GM20000 (cell line): ENCODE measurements at regions not wholly inside any gene's neighbourhood (a gene's known extent, or its start where the extent isn't known, plus 50 kb on each side); places are given as distances from the start of the nearest gene placed in this dataset.

ENCODE experiments used
- DNase-seq: peaks from one replicate; pipeline ENCODE4 v3.0.0; 2012; ENCODE audit warnings: low spot score
- CTCF ChIP-seq: IDR thresholded peaks from 2 replicates; pipeline ENCODE4 v1.5.1; 2012; ENCODE audit warnings: mild to moderate bottlenecking, control low read depth; ENCODE audit errors: extremely low read depth, missing control alignments

GRCh38 chr9:90062982-90063381 is 458.2 kb downstream of the GADD45G start:
- DNase-seq, result no peak

GRCh38 chr9:90064248-90064647 is 459.4 kb downstream of the GADD45G start:
- no peak for TF ChIP-seq CTCF
- no peak for DNase-seq

More at GRCh38 chr9:90062982-90063381, 458.2 kb downstream of the GADD45G start:
- no peak for TF ChIP-seq CTCF

GRCh38 chr9:90064971-90065370 is 460.2 kb downstream of the GADD45G start:
- DNase-seq, result no peak
- no peak for TF ChIP-seq CTCF

GRCh38 chr9:90065851-90066250 is 461.0 kb downstream of the GADD45G start:
- no peak for DNase-seq
- no peak for TF ChIP-seq CTCF

GRCh38 chr9:90069085-90069484 is 464.3 kb downstream of the GADD45G start:
- no peak for TF ChIP-seq CTCF
- DNase-seq, result no peak

- TF ChIP-seq CTCF, result no peak
- no peak for DNase-seq
Observed at GRCh38 chr9:90070056-90070455, 465.2 kb downstream of the GADD45G start.

- no peak for DNase-seq
- no peak for TF ChIP-seq CTCF
Observed at GRCh38 chr9:90070469-90070868, 465.7 kb downstream of the GADD45G start.
